Mammary epithelial cell (primary cell): ENCODE measurements at regions not wholly inside any gene's neighbourhood (a gene's known extent, or its start where the extent isn't known, plus 50 kb on each side); places are given as distances from the start of the nearest gene placed in this dataset.

ENCODE experiments used
- CTCF ChIP-seq, 2 donors: IDR thresholded peaks in 1 of 2; conservative IDR thresholded peaks in 1 of 2; 2 replicates each; pipeline ENCODE4 v1.5.1; 2011 to 2012; ENCODE audit warnings: inconsistent platforms in 2 of 2, low read length in 2 of 2, mild to moderate bottlenecking in 2 of 2, control low read depth in 1 of 2, low read depth in 1 of 2; ENCODE audit not compliant: insufficient read depth in 1 of 2; ENCODE audit errors: extremely low read depth in 1 of 2
- EZH2 ChIP-seq: IDR thresholded peaks from 2 replicates; pipeline ENCODE4 v1.6.1; 2012; ENCODE audit warnings: low read length, inconsistent platforms, borderline replicate concordance

DNA sequence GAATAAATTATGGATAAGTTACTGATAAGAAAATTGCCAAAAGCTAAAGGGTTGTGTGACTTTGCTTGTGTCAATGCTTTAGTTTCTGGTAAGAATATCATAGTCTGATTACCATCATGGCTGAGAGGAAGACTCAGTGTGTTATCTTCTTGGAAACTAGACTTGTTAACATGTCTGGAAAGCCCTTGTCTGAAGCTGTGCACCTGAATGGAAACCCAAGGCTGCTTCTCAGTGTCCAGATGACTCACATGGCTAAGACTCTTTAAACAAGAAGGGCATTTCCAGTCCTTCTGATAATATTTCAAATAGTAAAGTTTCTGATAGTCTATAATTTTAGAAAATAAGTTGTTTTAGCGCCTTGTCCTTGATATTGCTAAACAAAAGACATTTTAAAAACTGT lies 1092.7 kb downstream of the PLA2G4A start:
- TF ChIP-seq CTCF (conservative IDR thresholded peaks at IDR 0.05 in 1 of 2, IDR thresholded peaks at IDR 0.05 in 1 of 2; ENCODE audit: extremely low read depth in 1 of 2, insufficient read depth in 1 of 2, low read depth in 1 of 2, low read length in 2 of 2) = no peak
- no peak for TF ChIP-seq EZH2
